Stimulated activated naive B cell treated with anti-CD40 and anti-IgM and Interleukin-4, amounts not matched to agents 10 μg/mL and 1 μg/mL and 100 μg/mL, for 72 hours (primary cell): ENCODE measurements at regions not wholly inside any gene's neighbourhood (a gene's known extent, or its start where the extent isn't known, plus 50 kb on each side); places are given as distances from the start of the nearest gene placed in this dataset.
"Not testable (repeated sequence)": the region's sequence is repeated elsewhere in the genome, so short reads cannot be mapped to it uniquely, and the experiment has no call there.

ENCODE experiments used
- ATAC-seq, 2 donors: fragments of 150-1000 bp; cut with Tn5 transposase; replicated peaks; 2 replicates each; pipeline ENCODE4 v1.10.0; 2021; ENCODE audit warnings: moderate library complexity in 1 of 2
- DNase-seq: peaks from one replicate; pipeline ENCODE4 v3.0.0; 2021
- H3K27ac Mint-ChIP-seq: one replicate; pipeline ENCODE4 v1.8.0; 2022; ENCODE audit warnings: mild to moderate bottlenecking, mixed read lengths
- H3K27me3 Mint-ChIP-seq, 2 donors: one replicate each; pipeline ENCODE4 v1.8.0; 2022; ENCODE audit warnings: mixed read lengths in 2 of 2
- H3K36me3 Mint-ChIP-seq, 2 donors: one replicate each; pipeline ENCODE4 v1.8.0; 2022; ENCODE audit warnings: mixed read lengths in 2 of 2, mild to moderate bottlenecking in 1 of 2
- H3K4me1 Mint-ChIP-seq, 2 donors: one replicate each; pipeline ENCODE4 v1.8.0; 2022; ENCODE audit warnings: mixed read lengths in 2 of 2, mild to moderate bottlenecking in 1 of 2
- H3K4me3 Mint-ChIP-seq, 2 donors: one replicate each; pipeline ENCODE4 v1.8.0; 2022; ENCODE audit warnings: mild to moderate bottlenecking in 2 of 2, mixed read lengths in 2 of 2, moderate library complexity in 1 of 2
- H3K9me3 Mint-ChIP-seq, 2 donors: one replicate each; pipeline ENCODE4 v1.8.0; 2022; ENCODE audit warnings: mixed read lengths in 2 of 2, mild to moderate bottlenecking in 1 of 2

GRCh38 chr15:95043236-95043932, 812.0 kb downstream of the MCTP2 start:
- H3K36me3 Mint-ChIP-seq, H3K4me3 Mint-ChIP-seq, H3K4me1 Mint-ChIP-seq, H3K27me3 Mint-ChIP-seq, ATAC-seq, DNase-seq, H3K27ac Mint-ChIP-seq: not testable (repeated sequence)
- H3K9me3 Mint-ChIP-seq, result peaks cover 17 to 20% of the 10 kb centered on the region in 2 donors

GRCh38 chr15:95043933-95044313, 812.6 kb downstream of the MCTP2 start:
- peaks cover 18 to 20% of the 10 kb centered on the region in 2 donors for H3K9me3 Mint-ChIP-seq
- DNase-seq (no peak), ATAC-seq (no peak)
- no peaks in the 10 kb centered on the region for H3K27me3 Mint-ChIP-seq
- H3K4me3 Mint-ChIP-seq, result no peak overlapping the region
- no peaks in the 10 kb centered on the region for H3K36me3 Mint-ChIP-seq
- no peak overlapping the region for H3K27ac Mint-ChIP-seq
- no peaks in the 10 kb centered on the region for H3K4me1 Mint-ChIP-seq

GRCh38 chr15:95044745-95045417, 813.5 kb downstream of the MCTP2 start:
- Mint-ChIP-seq H3K27ac (no peak overlapping the region), H3K36me3 (no peaks in the 10 kb centered on the region), H3K4me3 (no peak overlapping the region), H3K9me3 (peaks cover 23 to 29% of the 10 kb centered on the region in 2 donors), H3K4me1 (no peaks in the 10 kb centered on the region), H3K27me3 (no peaks in the 10 kb centered on the region)
- ATAC-seq (no peak), DNase-seq (no peak)

- no peak overlapping the region for H3K27ac Mint-ChIP-seq
- H3K4me1 Mint-ChIP-seq, result no peaks in the 10 kb centered on the region
- no peaks in the 10 kb centered on the region for H3K27me3 Mint-ChIP-seq
- no peak overlapping the region for H3K4me3 Mint-ChIP-seq
- H3K9me3 Mint-ChIP-seq, result peaks cover 27 to 31% of the 10 kb centered on the region in 2 donors
- ATAC-seq (no peak), DNase-seq (no peak)
- H3K36me3 Mint-ChIP-seq, result no peaks in the 10 kb centered on the region
Observed at GRCh38 chr15:95051861-95052260, 820.5 kb downstream of the MCTP2 start.

GRCh38 chr15:95059346-95059905, 828.1 kb downstream of the MCTP2 start:
- Mint-ChIP-seq H3K4me3 (no peak overlapping the region), H3K9me3 (peaks cover 10 to 11% of the 10 kb centered on the region in 2 donors), H3K27ac (no peak overlapping the region), H3K4me1 (no peaks in the 10 kb centered on the region), H3K36me3 (no peaks in the 10 kb centered on the region), H3K27me3 (no peaks in the 10 kb centered on the region)
- ATAC-seq (no peak), DNase-seq (no peak)

- ATAC-seq (no peak), DNase-seq (no peak)
- no peak overlapping the region for H3K27ac Mint-ChIP-seq
- H3K9me3 Mint-ChIP-seq, result peaks cover 4 to 6% of the 10 kb centered on the region in 2 donors
- H3K4me3 Mint-ChIP-seq, result no peak overlapping the region
- no peaks in the 10 kb centered on the region for H3K4me1 Mint-ChIP-seq
- H3K27me3 Mint-ChIP-seq, result no peaks in the 10 kb centered on the region
- H3K36me3 Mint-ChIP-seq, result no peaks in the 10 kb centered on the region
Observed at GRCh38 chr15:95068701-95069521, 837.5 kb downstream of the MCTP2 start.

GRCh38 chr15:95075792-95076677, 844.7 kb downstream of the MCTP2 start:
- ATAC-seq, result no peak
- Mint-ChIP-seq H3K4me3 (no peak overlapping the region), H3K4me1 (no peaks in the 10 kb centered on the region), H3K36me3 (no peaks in the 10 kb centered on the region), H3K9me3 (peaks cover 0 to 7% of the 10 kb centered on the region in 2 donors), H3K27ac (no peak overlapping the region), H3K27me3 (no peaks in the 10 kb centered on the region)
- no peak for DNase-seq

- DNase-seq (no peak), ATAC-seq (no peak)
- Mint-ChIP-seq H3K27ac (no peak overlapping the region), H3K4me3 (no peak overlapping the region), H3K36me3 (no peaks in the 10 kb centered on the region), H3K9me3 (peaks cover 0 to 7% of the 10 kb centered on the region in 2 donors), H3K27me3 (no peaks in the 10 kb centered on the region), H3K4me1 (no peaks in the 10 kb centered on the region)
Observed at GRCh38 chr15:95076678-95076990, 845.3 kb downstream of the MCTP2 start.

GRCh38 chr15:95078003-95078402, 846.6 kb downstream of the MCTP2 start:
- DNase-seq, result no peak
- no peak overlapping the region for H3K27ac Mint-ChIP-seq
- H3K4me3 Mint-ChIP-seq, result no peak overlapping the region
- H3K27me3 Mint-ChIP-seq, result no peaks in the 10 kb centered on the region
- ATAC-seq, result no peak
- H3K4me1 Mint-ChIP-seq, result no peaks in the 10 kb centered on the region
- H3K9me3 Mint-ChIP-seq, result peaks cover 0 to 5% of the 10 kb centered on the region in 2 donors
- H3K36me3 Mint-ChIP-seq, result no peaks in the 10 kb centered on the region

- not testable (repeated sequence) for H3K4me1 Mint-ChIP-seq, H3K4me3 Mint-ChIP-seq, H3K27me3 Mint-ChIP-seq, DNase-seq, H3K27ac Mint-ChIP-seq, ATAC-seq, H3K36me3 Mint-ChIP-seq, H3K9me3 Mint-ChIP-seq
Observed at GRCh38 chr15:95080228-95080627, 848.9 kb downstream of the MCTP2 start.

GRCh38 chr15:95085056-95085455, 853.7 kb downstream of the MCTP2 start:
- ATAC-seq (no peak), DNase-seq (no peak)
- Mint-ChIP-seq H3K27ac (no peak overlapping the region), H3K27me3 (no peaks in the 10 kb centered on the region), H3K4me3 (no peak overlapping the region), H3K9me3 (peaks cover 0 to 2% of the 10 kb centered on the region in 2 donors), H3K36me3 (no peaks in the 10 kb centered on the region), H3K4me1 (no peaks in the 10 kb centered on the region)

GRCh38 chr15:95086531-95087252, 855.3 kb downstream of the MCTP2 start:
- ATAC-seq (no peak), DNase-seq (no peak)
- H3K4me3 Mint-ChIP-seq, result no peak overlapping the region
- no peaks in the 10 kb centered on the region for H3K4me1 Mint-ChIP-seq
- H3K9me3 Mint-ChIP-seq, result peaks cover 0 to 2% of the 10 kb centered on the region in 2 donors
- no peaks in the 10 kb centered on the region for H3K27me3 Mint-ChIP-seq
- no peaks in the 10 kb centered on the region for H3K36me3 Mint-ChIP-seq
- H3K27ac Mint-ChIP-seq, result no peak overlapping the region

- no peak for ATAC-seq
- Mint-ChIP-seq H3K4me1 (no peaks in the 10 kb centered on the region), H3K9me3 (peaks cover 0 to 2% of the 10 kb centered on the region in 2 donors), H3K27me3 (no peaks in the 10 kb centered on the region), H3K27ac (no peak overlapping the region), H3K36me3 (no peaks in the 10 kb centered on the region), H3K4me3 (no peak overlapping the region)
- DNase-seq, result no peak
Observed at GRCh38 chr15:95087253-95087609, 855.9 kb downstream of the MCTP2 start.
